ENCODE measurements at regions not wholly inside any gene's neighbourhood (a gene's known extent, or its start where the extent isn't known, plus 50 kb on each side); places are given as distances from the start of the nearest gene placed in this dataset.

DNA sequence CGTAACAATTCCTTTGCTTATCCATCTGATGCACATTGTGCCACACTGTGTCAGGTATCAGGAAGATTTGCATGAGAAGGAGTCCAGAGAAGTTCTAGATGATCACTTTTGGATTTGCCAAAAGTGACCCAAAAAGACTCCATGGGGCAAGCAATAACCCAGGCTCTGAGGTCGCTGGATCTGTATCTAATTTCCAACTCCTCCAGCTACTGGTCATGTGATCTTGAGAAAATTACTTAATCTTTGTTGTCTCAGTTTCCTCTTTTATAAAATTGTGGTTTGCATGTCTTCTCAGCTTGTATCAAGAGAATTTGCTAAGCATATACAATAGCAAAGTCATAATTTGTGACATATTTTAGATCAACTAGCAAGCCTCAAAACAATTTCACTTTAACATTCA lies 61.3 kb upstream of the ITGA4 start:
- H3K9ac ChIP-seq (ENCODE audit: low read depth in 1 of 2, low read length in 2 of 2), result no peak overlapping the region
- 81% methylated on average over 2 of the region's 2 CpGs for WGBS
- H3K36me3 ChIP-seq (ENCODE audit: control insufficient read depth in 4 of 4, insufficient read depth in 3 of 4, low read depth in 1 of 4, low read length in 3 of 4), result no peaks in the 10 kb centered on the region
- no peak for DNase-seq (ENCODE audit: low spot score)
- TF ChIP-seq HNF4A (conservative IDR thresholded peaks at IDR 0.05) (no peak), RXRA (IDR thresholded peaks at IDR 0.05) (no peak), RAD21 (IDR thresholded peaks at IDR 0.05) (no peak), SP1 (IDR thresholded peaks at IDR 0.05) (no peak), HNF4G (IDR thresholded peaks at IDR 0.05) (no peak), JUND (IDR thresholded peaks at IDR 0.05) (no peak)
- TF ChIP-seq, protein P1, sequence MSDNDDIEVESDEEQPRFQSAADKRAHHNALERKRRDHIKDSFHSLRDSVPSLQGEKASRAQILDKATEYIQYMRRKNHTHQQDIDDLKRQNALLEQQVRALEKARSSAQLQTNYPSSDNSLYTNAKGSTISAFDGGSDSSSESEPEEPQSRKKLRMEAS (IDR thresholded peaks at IDR 0.05), result no peak
- TF ChIP-seq, protein P2, sequence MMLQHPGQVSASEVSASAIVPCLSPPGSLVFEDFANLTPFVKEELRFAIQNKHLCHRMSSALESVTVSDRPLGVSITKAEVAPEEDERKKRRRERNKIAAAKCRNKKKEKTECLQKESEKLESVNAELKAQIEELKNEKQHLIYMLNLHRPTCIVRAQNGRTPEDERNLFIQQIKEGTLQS (IDR thresholded peaks at IDR 0.05), result no peak
- TF ChIP-seq, protein P3, sequence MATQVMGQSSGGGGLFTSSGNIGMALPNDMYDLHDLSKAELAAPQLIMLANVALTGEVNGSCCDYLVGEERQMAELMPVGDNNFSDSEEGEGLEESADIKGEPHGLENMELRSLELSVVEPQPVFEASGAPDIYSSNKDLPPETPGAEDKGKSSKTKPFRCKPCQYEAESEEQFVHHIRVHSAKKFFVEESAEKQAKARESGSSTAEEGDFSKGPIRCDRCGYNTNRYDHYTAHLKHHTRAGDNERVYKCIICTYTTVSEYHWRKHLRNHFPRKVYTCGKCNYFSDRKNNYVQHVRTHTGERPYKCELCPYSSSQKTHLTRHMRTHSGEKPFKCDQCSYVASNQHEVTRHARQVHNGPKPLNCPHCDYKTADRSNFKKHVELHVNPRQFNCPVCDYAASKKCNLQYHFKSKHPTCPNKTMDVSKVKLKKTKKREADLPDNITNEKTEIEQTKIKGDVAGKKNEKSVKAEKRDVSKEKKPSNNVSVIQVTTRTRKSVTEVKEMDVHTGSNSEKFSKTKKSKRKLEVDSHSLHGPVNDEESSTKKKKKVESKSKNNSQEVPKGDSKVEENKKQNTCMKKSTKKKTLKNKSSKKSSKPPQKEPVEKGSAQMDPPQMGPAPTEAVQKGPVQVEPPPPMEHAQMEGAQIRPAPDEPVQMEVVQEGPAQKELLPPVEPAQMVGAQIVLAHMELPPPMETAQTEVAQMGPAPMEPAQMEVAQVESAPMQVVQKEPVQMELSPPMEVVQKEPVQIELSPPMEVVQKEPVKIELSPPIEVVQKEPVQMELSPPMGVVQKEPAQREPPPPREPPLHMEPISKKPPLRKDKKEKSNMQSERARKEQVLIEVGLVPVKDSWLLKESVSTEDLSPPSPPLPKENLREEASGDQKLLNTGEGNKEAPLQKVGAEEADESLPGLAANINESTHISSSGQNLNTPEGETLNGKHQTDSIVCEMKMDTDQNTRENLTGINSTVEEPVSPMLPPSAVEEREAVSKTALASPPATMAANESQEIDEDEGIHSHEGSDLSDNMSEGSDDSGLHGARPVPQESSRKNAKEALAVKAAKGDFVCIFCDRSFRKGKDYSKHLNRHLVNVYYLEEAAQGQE (IDR thresholded peaks at IDR 0.05), result no peak
- no peaks in the 10 kb centered on the region for H3K27me3 ChIP-seq (ENCODE audit: control insufficient read depth in 4 of 4, insufficient read depth in 4 of 4, low read length in 3 of 4)
- no peaks in the 10 kb centered on the region for H3K9me3 ChIP-seq (ENCODE audit: control insufficient read depth in 4 of 4, low read length in 3 of 4)
- H3K4me3 ChIP-seq (ENCODE audit: low read depth in 1 of 3, low read length in 3 of 3), result no peak overlapping the region
- no peaks in the 10 kb centered on the region for H3K4me1 ChIP-seq (ENCODE audit: control insufficient read depth in 4 of 4, insufficient read depth in 4 of 4, low read length in 3 of 4)
- H3K27ac ChIP-seq (ENCODE audit: low read depth in 1 of 2, low read length in 2 of 2), result no peak overlapping the region

DNA sequence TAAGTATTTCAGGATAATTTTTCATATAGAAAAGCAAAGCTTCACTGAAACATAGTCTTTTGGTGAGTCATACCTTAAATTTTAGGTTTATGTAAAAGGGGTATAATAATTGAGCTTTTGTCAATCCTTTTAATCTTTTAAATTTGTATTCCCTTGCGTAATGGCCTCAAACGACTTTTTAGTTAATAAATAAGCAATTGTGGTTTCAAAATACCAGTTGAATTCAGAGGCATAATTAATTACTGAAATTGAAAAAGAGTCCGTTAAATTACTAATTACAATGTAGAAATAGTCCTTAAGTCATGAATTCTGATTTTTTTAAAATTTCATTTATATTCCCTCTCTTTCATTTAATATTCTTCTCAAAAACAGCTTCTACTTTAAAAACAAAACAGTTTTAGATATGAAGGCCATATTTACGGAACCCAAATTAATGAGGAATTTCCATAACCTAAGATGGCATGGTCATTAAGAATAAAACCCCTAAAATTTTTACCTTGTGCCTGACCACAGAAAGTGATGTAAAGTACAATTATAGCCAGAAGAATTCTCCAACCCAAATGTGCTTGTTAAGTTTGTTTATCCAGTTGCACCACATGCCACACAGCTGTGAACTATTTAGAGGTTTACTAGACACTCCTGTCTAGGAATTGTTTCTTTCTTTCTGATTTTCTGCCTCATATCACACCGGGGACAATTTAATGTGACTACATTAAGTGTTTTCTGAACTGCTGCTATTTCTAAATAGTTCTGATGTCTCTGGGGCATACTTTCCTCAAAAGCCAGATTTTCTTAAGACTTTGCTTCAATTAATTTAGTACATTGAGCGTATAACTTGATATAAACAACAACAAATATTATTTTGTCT lies 60.7 kb upstream of the ITGA4 start:
- DNase-seq (ENCODE audit: low spot score), result no peak
- no peak overlapping the region for H3K4me3 ChIP-seq (ENCODE audit: low read depth in 1 of 3, low read length in 3 of 3)
- no peaks in the 10 kb centered on the region for H3K36me3 ChIP-seq (ENCODE audit: control insufficient read depth in 4 of 4, insufficient read depth in 3 of 4, low read depth in 1 of 4, low read length in 3 of 4)
- H3K27me3 ChIP-seq (ENCODE audit: control insufficient read depth in 4 of 4, insufficient read depth in 4 of 4, low read length in 3 of 4), result no peaks in the 10 kb centered on the region
- TF ChIP-seq FOXA2 (IDR thresholded peaks at IDR 0.05) (no peak), JUND (IDR thresholded peaks at IDR 0.05) (no peak), NR2F2 (IDR thresholded peaks at IDR 0.05) (no peak), YY1 (IDR thresholded peaks at IDR 0.05) (no peak), TAF1 (conservative IDR thresholded peaks at IDR 0.05) (no peak), SP1 (IDR thresholded peaks at IDR 0.05) (no peak)
- TF ChIP-seq, protein P2 (IDR thresholded peaks at IDR 0.05), result no peak
- TF ChIP-seq, protein P4, sequence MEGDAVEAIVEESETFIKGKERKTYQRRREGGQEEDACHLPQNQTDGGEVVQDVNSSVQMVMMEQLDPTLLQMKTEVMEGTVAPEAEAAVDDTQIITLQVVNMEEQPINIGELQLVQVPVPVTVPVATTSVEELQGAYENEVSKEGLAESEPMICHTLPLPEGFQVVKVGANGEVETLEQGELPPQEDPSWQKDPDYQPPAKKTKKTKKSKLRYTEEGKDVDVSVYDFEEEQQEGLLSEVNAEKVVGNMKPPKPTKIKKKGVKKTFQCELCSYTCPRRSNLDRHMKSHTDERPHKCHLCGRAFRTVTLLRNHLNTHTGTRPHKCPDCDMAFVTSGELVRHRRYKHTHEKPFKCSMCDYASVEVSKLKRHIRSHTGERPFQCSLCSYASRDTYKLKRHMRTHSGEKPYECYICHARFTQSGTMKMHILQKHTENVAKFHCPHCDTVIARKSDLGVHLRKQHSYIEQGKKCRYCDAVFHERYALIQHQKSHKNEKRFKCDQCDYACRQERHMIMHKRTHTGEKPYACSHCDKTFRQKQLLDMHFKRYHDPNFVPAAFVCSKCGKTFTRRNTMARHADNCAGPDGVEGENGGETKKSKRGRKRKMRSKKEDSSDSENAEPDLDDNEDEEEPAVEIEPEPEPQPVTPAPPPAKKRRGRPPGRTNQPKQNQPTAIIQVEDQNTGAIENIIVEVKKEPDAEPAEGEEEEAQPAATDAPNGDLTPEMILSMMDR (IDR thresholded peaks at IDR 0.05; ENCODE audit: low read depth, low read length, missing input control), result no peak
- TF ChIP-seq, protein P3 (IDR thresholded peaks at IDR 0.05), result no peak
- 75% methylated on average over 6 of the region's 6 CpGs for WGBS
- no peaks in the 10 kb centered on the region for H3K9me3 ChIP-seq (ENCODE audit: control insufficient read depth in 4 of 4, low read length in 3 of 4)
- no peak overlapping the region for H3K27ac ChIP-seq (ENCODE audit: low read depth in 1 of 2, low read length in 2 of 2)
- no peaks in the 10 kb centered on the region for H3K4me1 ChIP-seq (ENCODE audit: control insufficient read depth in 4 of 4, insufficient read depth in 4 of 4, low read length in 3 of 4)
- H3K9ac ChIP-seq (ENCODE audit: low read depth in 1 of 2, low read length in 2 of 2), result no peak overlapping the region
